Activated CD8-positive, alpha-beta T cell treated with anti-CD3 and anti-CD28 coated beads for 36 hours (primary cell): ENCODE measurements at regions not wholly inside any gene's neighbourhood (a gene's known extent, or its start where the extent isn't known, plus 50 kb on each side); places are given as distances from the start of the nearest gene placed in this dataset.

Source experiments
- ATAC-seq: fragments of 200-7000 bp; cut with Tn5 transposase; one replicate; pipeline ENCODE4 v1.10.0; 2021; ENCODE audit warnings: mild to moderate bottlenecking, moderate library complexity
- CTCF ChIA-PET: fragments of 350-600 bp; sonication (Branson Sonifier 250); formaldehyde crosslinking; loops from one replicate; lab custom pipeline; 2021; ENCODE audit warnings: antibody characterized with exemption; lab: Charles Lee
- POLR2A ChIA-PET: fragments of 350-600 bp; sonication (Branson Sonifier 250); formaldehyde crosslinking; loops from one replicate; lab custom pipeline; 2021; ENCODE audit warnings: antibody characterized with exemption; lab: Charles Lee
- DNase-seq: peaks from one replicate; pipeline ENCODE4 v3.0.0-alpha.2; 2020
- H3K27ac Mint-ChIP-seq: one replicate; pipeline ENCODE4 v1.8.0; 2021; ENCODE audit warnings: mild to moderate bottlenecking, mixed read lengths
- H3K27me3 Mint-ChIP-seq: one replicate; pipeline ENCODE4 v1.8.0; 2021; ENCODE audit warnings: mixed read lengths
- H3K36me3 Mint-ChIP-seq: one replicate; pipeline ENCODE4 v1.8.0; 2021; ENCODE audit warnings: low read depth, mixed read lengths
- H3K4me1 Mint-ChIP-seq: one replicate; pipeline ENCODE4 v1.8.0; 2021; ENCODE audit warnings: low read depth, mixed read lengths
- H3K4me3 Mint-ChIP-seq: one replicate; pipeline ENCODE4 v1.8.0; 2021; ENCODE audit warnings: mild to moderate bottlenecking, moderate library complexity, mixed read lengths
- H3K9me3 Mint-ChIP-seq: one replicate; pipeline ENCODE4 v1.8.0; 2021; ENCODE audit warnings: mixed read lengths
- CTCF ChIP-seq: fragments of 200-600 bp; IDR thresholded peaks from one replicate; pipeline ENCODE4 v1.8.0; 2022; ENCODE audit warnings: antibody characterized with exemption, mild to moderate bottlenecking
- intact Hi-C: fragments of 100-400 bp; cut with micrococcal nuclease; formaldehyde crosslinking; loops from one replicate; pipeline ENCODE4 v1.10.0; 2022

GRCh38 chr6:74280130-74280692 lies 584.2 kb downstream of the CD109 start:
- intact Hi-C loops, result no loop called here
- ChIA-PET POLR2A (no interaction called here), CTCF (no interaction called here)
- ATAC-seq (no peak), DNase-seq (no peak)
- no peak for TF ChIP-seq CTCF
- Mint-ChIP-seq H3K4me3 (no peak overlapping the region), H3K9me3 (peaks cover 4% of the 10 kb centered on the region), H3K27me3 (no peaks in the 10 kb centered on the region), H3K4me1 (no peaks in the 10 kb centered on the region), H3K36me3 (no peaks in the 10 kb centered on the region), H3K27ac (no peak overlapping the region)

- no peak overlapping the region for H3K27ac Mint-ChIP-seq
- intact Hi-C loops, result no loop called here
- CTCF ChIA-PET, result no interaction called here
- no peaks in the 10 kb centered on the region for H3K27me3 Mint-ChIP-seq
- no peak for ATAC-seq
- H3K4me1 Mint-ChIP-seq, result no peaks in the 10 kb centered on the region
- peaks cover 4% of the 10 kb centered on the region for H3K9me3 Mint-ChIP-seq
- DNase-seq, result no peak
- no peak overlapping the region for H3K4me3 Mint-ChIP-seq
- POLR2A ChIA-PET, result no interaction called here
- no peak for TF ChIP-seq CTCF
- no peaks in the 10 kb centered on the region for H3K36me3 Mint-ChIP-seq
Observed at GRCh38 chr6:74277777-74278186, 581.8 kb downstream of the CD109 start.

GRCh38 chr6:74273541-74273940 lies 577.5 kb downstream of the CD109 start:
- H3K27ac Mint-ChIP-seq, result no peak overlapping the region
- CTCF ChIA-PET, result no interaction called here
- H3K4me1 Mint-ChIP-seq, result no peaks in the 10 kb centered on the region
- DNase-seq (no peak), ATAC-seq (no peak)
- no peaks in the 10 kb centered on the region for H3K27me3 Mint-ChIP-seq
- intact Hi-C loops, result no loop called here
- H3K4me3 Mint-ChIP-seq, result no peak overlapping the region
- H3K9me3 Mint-ChIP-seq, result no peaks in the 10 kb centered on the region
- TF ChIP-seq CTCF, result no peak
- POLR2A ChIA-PET, result no interaction called here
- no peaks in the 10 kb centered on the region for H3K36me3 Mint-ChIP-seq

- DNase-seq, result no peak
- Mint-ChIP-seq H3K4me1 (no peaks in the 10 kb centered on the region), H3K9me3 (peaks cover 1% of the 10 kb centered on the region), H3K4me3 (no peak overlapping the region), H3K36me3 (no peaks in the 10 kb centered on the region), H3K27ac (no peak overlapping the region), H3K27me3 (no peaks in the 10 kb centered on the region)
- CTCF ChIA-PET, result no interaction called here
- ATAC-seq, result no peak
- POLR2A ChIA-PET, result no interaction called here
- no peak for TF ChIP-seq CTCF
- intact Hi-C loops, result no loop called here
Observed at GRCh38 chr6:74269600-74269858, 573.5 kb downstream of the CD109 start.

- Mint-ChIP-seq H3K36me3 (no peaks in the 10 kb centered on the region), H3K9me3 (peaks cover 1% of the 10 kb centered on the region), H3K4me1 (no peaks in the 10 kb centered on the region), H3K27me3 (no peaks in the 10 kb centered on the region), H3K27ac (no peak overlapping the region), H3K4me3 (no peak overlapping the region)
- ChIA-PET CTCF (no interaction called here), POLR2A (no interaction called here)
- intact Hi-C loops, result no loop called here
- DNase-seq (no peak), ATAC-seq (no peak)
- TF ChIP-seq CTCF, result no peak
Observed at GRCh38 chr6:74268815-74269599, 573.0 kb downstream of the CD109 start.
